ENCODE measurements at regions not wholly inside any gene's neighbourhood (a gene's known extent, or its start where the extent isn't known, plus 50 kb on each side); places are given as distances from the start of the nearest gene placed in this dataset.

DNA sequence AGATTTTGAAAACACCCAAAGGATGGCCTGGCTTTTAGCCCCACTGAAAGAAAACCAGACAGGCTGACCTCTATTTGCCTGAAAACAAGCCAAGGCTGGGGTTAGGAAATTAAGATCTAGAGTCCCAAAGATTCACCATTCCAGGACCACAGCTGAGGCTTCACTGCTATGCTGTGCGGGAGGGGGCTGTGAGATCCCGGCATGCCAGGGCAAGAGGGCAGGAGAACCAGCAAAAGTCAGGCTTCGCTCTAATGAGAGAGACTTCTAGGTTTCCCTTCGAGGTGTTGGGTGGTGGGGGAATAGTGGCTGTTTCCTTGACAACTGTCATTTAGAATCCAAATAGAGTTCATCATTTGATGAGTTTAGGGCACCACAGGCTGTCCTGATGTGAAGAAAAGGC, 152.9 kb upstream of the NFIB start:
- Histone ChIP-seq H3K9me3 (ENCODE audit: control insufficient read depth, low read length) (no peaks in the 10 kb centered on the region), H3K4me3 (ENCODE audit: low read length) (no peak overlapping the region), H3K4me1 (ENCODE audit: control insufficient read depth, insufficient read depth, low read length) (peaks cover 10% of the 10 kb centered on the region), H3K9ac (ENCODE audit: extremely low read depth, low read length, poor library complexity, severe bottlenecking) (no peak overlapping the region), H3K27me3 (ENCODE audit: control insufficient read depth, insufficient read depth, low read length, poor library complexity, severe bottlenecking) (no peaks in the 10 kb centered on the region), H3K27ac (ENCODE audit: low read depth, low read length) (peak overlapping the region; percentile 83), H3K36me3 (ENCODE audit: control insufficient read depth, insufficient read depth, low read length) (no peaks in the 10 kb centered on the region)
- Mint-ChIP-seq H3K27ac (no peak overlapping the region), H3K9me3 (no peaks in the 10 kb centered on the region), H3K27me3 (ENCODE audit: insufficient read depth) (no peaks in the 10 kb centered on the region), H3K4me3 (no peak overlapping the region), H3K36me3 (ENCODE audit: low read depth) (no peaks in the 10 kb centered on the region), H3K4me1 (peaks cover 17% of the 10 kb centered on the region)
- DNase-seq = no peak
- TF ChIP-seq, protein P1, sequence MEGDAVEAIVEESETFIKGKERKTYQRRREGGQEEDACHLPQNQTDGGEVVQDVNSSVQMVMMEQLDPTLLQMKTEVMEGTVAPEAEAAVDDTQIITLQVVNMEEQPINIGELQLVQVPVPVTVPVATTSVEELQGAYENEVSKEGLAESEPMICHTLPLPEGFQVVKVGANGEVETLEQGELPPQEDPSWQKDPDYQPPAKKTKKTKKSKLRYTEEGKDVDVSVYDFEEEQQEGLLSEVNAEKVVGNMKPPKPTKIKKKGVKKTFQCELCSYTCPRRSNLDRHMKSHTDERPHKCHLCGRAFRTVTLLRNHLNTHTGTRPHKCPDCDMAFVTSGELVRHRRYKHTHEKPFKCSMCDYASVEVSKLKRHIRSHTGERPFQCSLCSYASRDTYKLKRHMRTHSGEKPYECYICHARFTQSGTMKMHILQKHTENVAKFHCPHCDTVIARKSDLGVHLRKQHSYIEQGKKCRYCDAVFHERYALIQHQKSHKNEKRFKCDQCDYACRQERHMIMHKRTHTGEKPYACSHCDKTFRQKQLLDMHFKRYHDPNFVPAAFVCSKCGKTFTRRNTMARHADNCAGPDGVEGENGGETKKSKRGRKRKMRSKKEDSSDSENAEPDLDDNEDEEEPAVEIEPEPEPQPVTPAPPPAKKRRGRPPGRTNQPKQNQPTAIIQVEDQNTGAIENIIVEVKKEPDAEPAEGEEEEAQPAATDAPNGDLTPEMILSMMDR (conservative IDR thresholded peaks at IDR 0.05) = no peak
- 72% methylated on average over 4 of the region's 4 CpGs; no CpG with 5 or more reads in 1 of the 2 experiments for WGBS, 2 experiments (ENCODE audit: insufficient coverage in 1 of 2, insufficient read length in 1 of 2)

DNA sequence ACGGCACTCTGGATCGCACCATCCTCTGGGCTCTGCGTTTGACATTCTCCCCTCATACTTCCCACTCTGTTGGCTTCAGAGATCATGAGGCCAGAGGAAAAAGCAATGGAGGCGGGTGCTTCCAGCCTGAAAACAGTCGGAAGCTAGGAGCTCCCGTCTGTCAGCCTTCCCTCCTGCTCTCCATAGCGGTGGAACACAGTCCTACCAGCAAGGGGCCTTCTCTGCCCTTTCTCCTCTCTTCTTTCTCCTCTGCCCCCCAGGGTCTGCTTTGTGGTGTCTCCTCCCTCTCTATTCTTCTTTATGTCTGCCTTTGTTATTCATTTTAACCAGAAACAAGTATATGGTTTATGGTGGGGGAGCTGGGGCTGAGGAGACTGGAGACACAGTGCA, 152.5 kb upstream of the NFIB start:
- no peak overlapping the region for H3K9ac ChIP-seq (ENCODE audit: extremely low read depth, low read length, poor library complexity, severe bottlenecking)
- no peaks in the 10 kb centered on the region for H3K36me3 ChIP-seq (ENCODE audit: control insufficient read depth, insufficient read depth, low read length)
- H3K27ac Mint-ChIP-seq = peak overlapping the region; percentile 46
- no peak overlapping the region for H3K4me3 ChIP-seq (ENCODE audit: low read length)
- no peaks in the 10 kb centered on the region for H3K9me3 ChIP-seq (ENCODE audit: control insufficient read depth, low read length)
- no peaks in the 10 kb centered on the region for H3K27me3 Mint-ChIP-seq (ENCODE audit: insufficient read depth)
- H3K9me3 Mint-ChIP-seq = no peaks in the 10 kb centered on the region
- 63 to 69% methylated on average over 6 to 7 of the region's 7 CpGs for WGBS, 2 experiments (ENCODE audit: insufficient coverage in 1 of 2, insufficient read length in 1 of 2)
- peak overlapping the region; percentile 83 for H3K27ac ChIP-seq (ENCODE audit: low read depth, low read length)
- TF ChIP-seq, protein P1 (conservative IDR thresholded peaks at IDR 0.05) = no peak
- no peaks in the 10 kb centered on the region for H3K27me3 ChIP-seq (ENCODE audit: control insufficient read depth, insufficient read depth, low read length, poor library complexity, severe bottlenecking)
- peaks cover 17% of the 10 kb centered on the region for H3K4me1 Mint-ChIP-seq
- peak; percentile 59 for DNase-seq
- peaks cover 10% of the 10 kb centered on the region for H3K4me1 ChIP-seq (ENCODE audit: control insufficient read depth, insufficient read depth, low read length)
- no peaks in the 10 kb centered on the region for H3K36me3 Mint-ChIP-seq (ENCODE audit: low read depth)
- no peak overlapping the region for H3K4me3 Mint-ChIP-seq

DNA sequence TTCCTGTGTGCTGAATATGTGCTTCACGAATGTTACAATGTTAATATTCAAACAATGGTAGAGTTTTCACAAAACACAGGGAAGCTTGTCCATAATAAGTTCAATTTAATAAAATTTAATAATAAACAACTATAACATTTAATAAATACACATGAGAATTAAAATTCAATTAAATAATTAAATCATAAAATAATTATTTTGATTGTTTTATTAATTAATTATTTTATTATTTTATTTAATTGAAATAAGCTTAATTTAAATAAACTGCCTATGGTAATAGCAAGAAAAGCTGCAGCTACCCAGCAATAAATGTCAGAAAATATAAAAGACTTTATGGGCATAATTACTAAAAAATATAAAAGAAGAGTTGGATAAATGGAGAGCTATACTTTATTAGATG, 149.0 kb upstream of the NFIB start:
- Histone ChIP-seq H3K27ac (ENCODE audit: low read depth, low read length) (no peak overlapping the region), H3K9ac (ENCODE audit: extremely low read depth, low read length, poor library complexity, severe bottlenecking) (no peak overlapping the region), H3K36me3 (ENCODE audit: control insufficient read depth, insufficient read depth, low read length) (no peaks in the 10 kb centered on the region), H3K9me3 (ENCODE audit: control insufficient read depth, low read length) (no peaks in the 10 kb centered on the region), H3K4me3 (ENCODE audit: low read length) (no peak overlapping the region), H3K4me1 (ENCODE audit: control insufficient read depth, insufficient read depth, low read length) (peaks cover 10% of the 10 kb centered on the region), H3K27me3 (ENCODE audit: control insufficient read depth, insufficient read depth, low read length, poor library complexity, severe bottlenecking) (no peaks in the 10 kb centered on the region)
- 100% methylated on average over 1 of the region's 1 CpG; no CpG with 5 or more reads in 1 of the 2 experiments for WGBS, 2 experiments (ENCODE audit: insufficient coverage in 1 of 2, insufficient read length in 1 of 2)
- TF ChIP-seq, protein P1 (conservative IDR thresholded peaks at IDR 0.05) = no peak
- no peak for DNase-seq
- Mint-ChIP-seq H3K27ac (no peak overlapping the region), H3K27me3 (ENCODE audit: insufficient read depth) (no peaks in the 10 kb centered on the region), H3K9me3 (no peaks in the 10 kb centered on the region), H3K4me1 (peaks cover 17% of the 10 kb centered on the region), H3K4me3 (no peak overlapping the region), H3K36me3 (ENCODE audit: low read depth) (no peaks in the 10 kb centered on the region)

Measured in endodermal cell (in vitro differentiated cells).